PFSK-1 (cell line): ENCODE measurements at regions not wholly inside any gene's neighbourhood (a gene's known extent, or its start where the extent isn't known, plus 50 kb on each side); places are given as distances from the start of the nearest gene placed in this dataset.

ENCODE experiments used
- FOXP2 ChIP-seq: optimal IDR thresholded peaks from 2 replicates; pipeline ENCODE3; 2011; ENCODE audit warnings: borderline replicate concordance, control low read depth, inconsistent platforms; ENCODE audit not compliant: insufficient read depth; ENCODE audit errors: extremely low read length, extremely low read depth
- POLR2AphosphoS5 ChIP-seq: IDR thresholded peaks from 2 replicates; pipeline ENCODE4 v1.6.1; 2012; ENCODE audit warnings: low read depth, mild to moderate bottlenecking, control low read depth, low read length, moderate library complexity
- REST ChIP-seq, 2 experiments: IDR thresholded peaks; 2 replicates each; pipeline versions ENCODE4 v1.6.1 to v1.8.0; 2011 to 2012; ENCODE audit warnings: low read depth in 2 of 2, low read length in 2 of 2, control low read depth in 1 of 2, inconsistent platforms in 1 of 2, mild to moderate bottlenecking in 1 of 2, moderate library complexity in 1 of 2; ENCODE audit not compliant: insufficient read depth in 1 of 2
- SIN3A ChIP-seq: IDR thresholded peaks from 2 replicates; pipeline ENCODE4 v1.6.1; 2012; ENCODE audit warnings: mild to moderate bottlenecking, low read length, moderate library complexity, borderline replicate concordance; ENCODE audit not compliant: insufficient read depth
- TAF1 ChIP-seq: IDR thresholded peaks from 2 replicates; pipeline ENCODE4 v1.6.1; 2012; ENCODE audit warnings: low read length, control low read depth, borderline replicate concordance; ENCODE audit not compliant: insufficient read depth

GRCh38 chr7:120205101-120205500 lies 67.9 kb upstream of the KCND2 start:
- no peak for TF ChIP-seq TAF1
- no peak for TF ChIP-seq REST (IDR thresholded peaks at IDR 0.05; ENCODE audit: insufficient read depth in 1 of 2, low read depth in 2 of 2, low read length in 2 of 2)
- TF ChIP-seq POLR2AphosphoS5: no peak
- no peak for TF ChIP-seq SIN3A
- TF ChIP-seq FOXP2: no peak
